IPS DF 19.7 (cell line): ENCODE measurements at regions not wholly inside any gene's neighbourhood (a gene's known extent, or its start where the extent isn't known, plus 50 kb on each side); places are given as distances from the start of the nearest gene placed in this dataset.

Source experiments
- DNase-seq: peaks from one replicate; pipeline ENCODE4 v3.0.0-alpha.2; 2013; ENCODE audit warnings: low read depth, low spot score

GRCh38 chr3:152719264-152719663 is 115.7 kb upstream of the P2RY1 start:
- no peak for DNase-seq

DNA sequence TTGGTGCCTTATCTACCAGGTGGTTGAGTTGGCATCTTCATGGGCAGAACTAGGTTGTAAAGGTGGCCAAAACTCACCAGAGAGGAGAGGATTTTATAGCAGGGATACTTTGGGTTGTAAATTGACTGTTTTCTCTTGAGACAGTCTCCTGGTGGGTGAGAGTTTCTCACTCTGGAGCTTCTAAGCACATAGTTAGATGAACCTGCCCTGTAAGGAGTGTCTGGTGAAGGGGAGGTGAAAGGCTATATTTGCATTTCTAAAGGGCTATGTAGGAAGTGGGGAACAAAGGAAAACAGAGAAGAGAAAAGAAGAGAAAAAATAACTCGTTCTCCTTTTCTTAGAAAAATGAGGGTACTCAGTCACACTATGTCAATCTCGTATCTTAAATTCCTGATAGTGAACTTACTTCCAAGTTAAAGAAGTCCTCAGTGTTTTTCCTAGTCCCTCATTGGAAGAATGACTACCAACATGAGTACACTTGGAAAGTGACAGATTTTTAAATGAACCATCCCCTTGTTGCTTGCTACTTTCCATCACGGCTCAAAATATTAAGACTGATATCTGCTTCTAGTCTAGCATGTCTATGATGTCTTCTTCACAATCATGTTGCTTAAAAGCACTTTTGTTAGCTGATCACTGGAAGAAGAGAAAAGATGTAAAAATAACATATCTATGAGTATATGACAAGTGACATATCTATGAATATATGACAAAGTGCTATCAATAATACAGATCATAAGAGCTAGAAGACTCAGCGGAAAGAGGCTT is 113.8 kb upstream of the P2RY1 start:
- peak; percentile 67 for DNase-seq

GRCh38 chr3:152724270-152724669 is 110.7 kb upstream of the P2RY1 start:
- no peak for DNase-seq

DNA sequence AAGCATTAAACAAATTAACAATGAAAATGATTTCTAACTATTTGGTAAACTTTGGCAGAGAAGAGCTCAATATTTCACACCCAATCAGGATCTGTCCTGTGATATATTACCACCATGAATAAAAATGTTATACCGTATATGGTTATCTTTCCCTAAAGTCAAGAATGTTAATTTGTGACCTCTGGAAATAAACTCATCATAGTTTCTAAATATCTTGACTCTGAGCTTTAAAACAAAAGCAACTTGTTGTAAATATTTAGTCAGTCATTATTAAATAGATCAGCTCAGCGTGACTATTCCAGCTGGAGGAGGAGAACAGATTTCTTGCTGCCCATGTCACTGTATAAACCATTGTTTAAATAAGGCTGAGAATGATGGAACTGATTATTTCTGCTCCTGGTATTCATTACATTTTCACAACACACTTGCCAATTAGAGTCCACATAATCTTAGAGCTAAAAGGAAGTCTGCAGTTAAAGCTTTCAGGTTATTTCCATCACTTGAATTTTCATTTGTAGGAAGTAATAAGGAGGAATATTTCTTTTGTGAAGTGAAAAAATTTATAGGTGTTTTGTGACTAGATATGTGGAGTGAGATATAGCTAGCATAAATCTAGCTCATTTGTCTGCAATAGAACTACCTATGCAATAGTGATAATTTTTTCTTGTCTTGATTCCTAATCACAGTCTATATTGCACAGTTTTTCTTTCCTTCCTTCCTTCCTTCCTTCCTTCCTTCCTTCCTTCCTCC is 106.5 kb upstream of the P2RY1 start:
- no peak for DNase-seq

DNA sequence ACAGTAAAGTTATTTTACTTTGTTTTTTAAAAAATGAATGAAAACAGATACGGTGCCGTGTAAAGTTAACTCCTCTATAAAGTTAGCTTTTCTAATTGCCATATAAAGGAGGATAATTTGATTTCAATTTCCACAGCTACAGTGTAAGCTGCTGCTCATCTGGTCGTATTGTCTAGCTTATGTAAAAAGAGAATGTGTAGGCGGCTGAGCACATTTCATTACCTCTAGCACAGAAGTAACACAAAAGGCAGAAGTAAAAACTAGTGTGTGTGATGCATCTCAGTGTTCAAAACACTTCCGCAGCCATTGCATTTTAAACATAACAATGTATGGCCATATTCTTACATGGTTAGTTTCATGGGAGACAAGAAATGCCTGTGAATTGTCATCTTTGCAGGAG is 105.0 kb upstream of the P2RY1 start:
- no peak for DNase-seq

- DNase-seq = no peak
Measured at GRCh38 chr3:152731511-152731910, 103.4 kb upstream of the P2RY1 start.

- no peak for DNase-seq
Measured at GRCh38 chr3:152733584-152734119, 101.3 kb upstream of the P2RY1 start.

DNA sequence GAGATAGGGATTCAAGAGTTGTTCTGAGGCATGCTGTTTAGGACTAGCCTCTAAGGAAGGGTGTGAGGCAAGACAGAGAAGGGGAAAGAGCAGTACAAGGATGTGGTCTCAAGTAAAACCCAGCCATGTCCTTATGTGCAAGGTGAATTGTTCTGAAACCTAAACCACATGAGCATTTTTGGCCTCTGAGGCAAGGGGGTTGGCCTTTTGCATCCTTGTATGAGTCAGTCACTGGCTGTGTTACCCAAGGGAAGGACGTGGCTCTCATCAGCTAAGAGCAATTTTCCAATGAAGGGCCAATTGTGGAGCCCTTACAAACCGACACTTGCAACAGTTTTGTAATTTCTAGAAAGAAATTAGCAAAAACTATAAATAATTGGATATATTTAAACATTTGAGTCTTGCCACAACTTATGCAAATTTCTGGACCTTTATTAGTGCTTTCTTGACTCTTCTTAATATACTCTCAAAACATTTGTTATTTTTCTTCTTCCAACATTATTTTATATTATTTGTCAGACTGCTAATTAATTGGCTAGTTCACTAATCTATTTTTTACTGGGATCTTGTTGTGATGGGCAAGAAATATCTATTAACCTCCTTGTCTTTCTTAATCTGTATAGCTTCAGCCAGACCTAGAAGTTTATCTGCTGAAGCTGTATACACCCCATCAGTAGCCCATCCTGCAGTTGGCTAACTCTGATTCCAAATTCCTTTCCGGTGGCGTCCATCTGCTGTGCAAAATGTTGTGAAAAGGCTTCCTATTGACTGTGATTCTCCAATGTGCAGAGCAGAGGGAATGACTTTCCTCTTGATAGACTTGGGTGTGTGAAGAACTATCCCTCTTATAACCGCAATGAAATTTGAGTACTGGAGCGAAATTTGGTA is 97.7 kb upstream of the P2RY1 start:
- no peak for DNase-seq

- DNase-seq = no peak
Measured at GRCh38 chr3:152738656-152739055, 96.3 kb upstream of the P2RY1 start.

DNA sequence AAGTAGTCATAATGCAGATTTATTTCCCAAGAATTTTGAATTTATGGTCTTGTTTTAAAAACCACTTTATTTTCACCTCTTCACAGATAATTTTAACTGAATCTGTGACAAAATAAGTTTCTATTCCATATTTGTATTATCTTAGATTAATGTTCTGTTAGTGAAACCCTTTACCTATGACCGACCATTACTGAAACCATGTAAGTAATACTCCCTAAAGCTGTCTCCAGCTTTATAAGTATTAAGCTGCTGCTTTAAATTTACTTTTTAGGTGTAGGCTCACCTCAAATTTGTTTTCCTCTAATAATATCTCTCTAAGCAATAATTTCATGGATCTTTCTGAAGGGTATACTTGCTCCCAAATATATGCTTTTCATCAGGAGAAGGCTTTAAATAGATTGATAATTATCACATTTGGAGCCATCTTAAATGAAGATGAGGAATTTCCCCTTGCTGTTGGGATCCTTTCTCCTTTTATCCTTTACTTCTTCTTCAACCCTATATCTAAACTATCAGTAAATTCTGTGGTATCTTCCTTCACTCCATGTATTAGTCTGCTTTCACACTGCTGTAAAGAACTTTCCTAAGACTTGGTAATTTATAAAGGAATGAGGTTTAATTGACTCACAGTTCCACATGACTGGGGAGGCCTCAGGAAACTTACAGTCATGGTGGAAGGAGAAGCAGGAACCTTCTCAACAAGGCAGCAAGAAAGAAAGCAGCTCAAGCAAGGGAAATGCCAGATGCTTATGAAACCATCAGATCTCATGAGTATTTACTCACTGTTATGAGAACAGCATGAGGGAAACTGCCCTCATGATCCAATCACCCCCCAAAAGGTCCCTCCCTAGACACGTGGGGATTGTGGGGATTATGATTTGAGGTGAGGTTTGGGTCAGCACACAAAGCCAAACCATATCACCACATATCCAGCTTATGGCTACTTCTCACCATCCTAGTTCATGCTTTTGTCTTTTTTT is 92.3 kb upstream of the P2RY1 start:
- no peak for DNase-seq

- DNase-seq = peak; percentile 56
Measured at GRCh38 chr3:152745646-152746045, 89.3 kb upstream of the P2RY1 start.

DNA sequence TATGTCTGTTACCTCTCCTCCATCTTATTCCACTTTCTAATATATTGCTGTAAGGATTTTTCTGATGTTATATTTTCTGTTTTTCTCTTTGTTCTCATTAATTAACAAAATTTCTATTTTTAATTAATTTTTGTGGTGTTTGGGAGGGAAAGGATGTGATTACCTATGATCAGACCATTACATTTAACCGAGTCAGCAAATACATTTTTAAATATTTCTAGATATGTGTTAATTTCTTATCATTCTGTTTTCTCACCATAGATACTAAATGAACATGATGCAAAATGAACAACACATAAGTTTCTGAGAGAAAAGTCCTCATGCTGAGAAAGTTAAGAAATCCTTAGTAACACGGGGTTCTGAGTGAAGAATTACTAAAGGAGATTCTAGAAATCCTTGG is 80.6 kb upstream of the P2RY1 start:
- DNase-seq = no peak

- no peak for DNase-seq
Measured at GRCh38 chr3:152756807-152757206, 78.1 kb upstream of the P2RY1 start.

- DNase-seq = no peak
Measured at GRCh38 chr3:152760024-152760563, 74.8 kb upstream of the P2RY1 start.

- no peak for DNase-seq
Measured at GRCh38 chr3:152760591-152760990, 74.3 kb upstream of the P2RY1 start.

DNA sequence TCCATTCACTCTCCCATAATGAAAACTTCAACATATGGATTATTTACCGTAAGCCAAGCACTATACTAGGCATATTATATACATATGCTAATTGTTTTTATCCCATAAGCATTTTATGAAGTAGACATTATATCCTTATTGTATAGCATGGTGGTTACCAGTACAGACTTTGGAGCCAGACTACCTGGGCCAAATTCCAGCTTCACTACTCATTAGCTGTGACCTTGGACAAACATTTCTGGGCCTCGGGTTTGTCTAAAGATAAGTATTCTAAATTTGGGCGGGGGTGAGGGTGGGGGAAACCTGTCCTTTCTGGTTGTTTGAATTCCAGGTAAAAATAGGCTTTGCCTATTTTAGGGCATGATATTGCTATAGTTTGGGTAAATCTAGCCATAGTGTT is 66.5 kb upstream of the P2RY1 start:
- DNase-seq = no peak

- DNase-seq = no peak
Measured at GRCh38 chr3:152769523-152769922, 65.4 kb upstream of the P2RY1 start.

- DNase-seq = no peak
Measured at GRCh38 chr3:152770296-152770695, 64.6 kb upstream of the P2RY1 start.

DNA sequence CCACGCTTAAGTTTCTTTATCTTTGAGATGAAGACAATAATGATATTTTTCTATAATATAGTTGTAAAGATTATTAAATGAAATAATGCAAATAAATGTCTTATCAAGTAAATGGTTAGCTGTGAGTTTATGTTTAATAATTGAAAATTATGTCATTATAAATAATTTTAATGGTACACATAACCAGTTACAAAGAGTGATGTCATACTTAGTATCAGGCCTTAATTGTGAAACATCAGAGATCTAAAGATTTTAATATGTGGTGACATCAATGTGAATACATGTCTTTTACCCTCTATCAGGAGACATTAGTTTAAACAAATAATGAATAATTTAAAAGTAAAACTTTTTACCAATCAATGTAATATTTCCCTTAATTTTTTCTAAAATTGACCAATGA is 63.8 kb upstream of the P2RY1 start:
- DNase-seq = no peak

GRCh38 chr3:152772674-152773225 is 62.2 kb upstream of the P2RY1 start:
- DNase-seq = no peak
